CD4-positive, alpha-beta memory T cell (primary cell): ENCODE measurements at regions not wholly inside any gene's neighbourhood (a gene's known extent, or its start where the extent isn't known, plus 50 kb on each side); places are given as distances from the start of the nearest gene placed in this dataset.

ENCODE experiments used
- CTCF ChIA-PET: fragments of 350-600 bp; sonication (Branson Sonifier 250); formaldehyde crosslinking; loops from one replicate; lab custom pipeline; 2021; ENCODE audit warnings: inconsistent platforms; ENCODE audit not compliant: partially characterized antibody; lab: Charles Lee
- POLR2A ChIA-PET: fragments of 350-600 bp; sonication (Branson Sonifier 250); formaldehyde crosslinking; loops from one replicate; lab custom pipeline; 2021; ENCODE audit not compliant: partially characterized antibody; lab: Charles Lee
- DNase-seq, 5 donors: peaks; one replicate each; pipeline versions ENCODE4 v3.0.0 to v3.0.0-alpha.2; 2020 to 2022; ENCODE audit warnings: mixed read lengths in 1 of 5
- H3K27ac ChIP-seq: one replicate; pipeline ENCODE4 v1.7.0; 2013; ENCODE audit warnings: low read depth, low read length
- H3K27me3 ChIP-seq: 2 replicates; pipeline ENCODE4 v1.7.0; 2013; ENCODE audit warnings: mild to moderate bottlenecking, low read length, moderate library complexity; ENCODE audit not compliant: insufficient read depth
- H3K36me3 ChIP-seq: 2 replicates; pipeline ENCODE4 v1.7.0; 2013; ENCODE audit warnings: mild to moderate bottlenecking, low read length, moderate library complexity; ENCODE audit not compliant: insufficient read depth
- H3K4me1 ChIP-seq: 2 replicates; pipeline ENCODE4 v1.7.0; 2013; ENCODE audit warnings: mild to moderate bottlenecking, low read length, moderate library complexity; ENCODE audit not compliant: insufficient read depth
- H3K4me3 ChIP-seq, 2 donors: one replicate each; pipeline ENCODE4 v1.7.0; 2013; ENCODE audit warnings: low read length in 2 of 2, mild to moderate bottlenecking in 1 of 2
- H3K9me3 ChIP-seq, 2 donors: one replicate each; pipeline ENCODE4 v1.7.0; 2013; ENCODE audit warnings: low read length in 2 of 2, control low read depth in 1 of 2; ENCODE audit not compliant: control insufficient read depth in 1 of 2
- H3K27ac Mint-ChIP-seq, 7 donors: one replicate each; pipeline ENCODE4 v1.8.0; 2020 to 2021; ENCODE audit warnings: mixed read lengths in 7 of 7, mild to moderate bottlenecking in 6 of 7, inconsistent platforms in 3 of 7, moderate library complexity in 3 of 7
- H3K27me3 Mint-ChIP-seq, 2 donors: one replicate each; pipeline ENCODE4 v1.8.0; 2020 to 2021; ENCODE audit warnings: mixed read lengths in 2 of 2
- H3K36me3 Mint-ChIP-seq, 2 donors: one replicate each; pipeline ENCODE4 v1.8.0; 2020 to 2021; ENCODE audit warnings: mixed read lengths in 2 of 2, inconsistent platforms in 1 of 2, mild to moderate bottlenecking in 1 of 2
- H3K4me1 Mint-ChIP-seq, 4 donors: one replicate each; pipeline ENCODE4 v1.8.0; 2020 to 2021; ENCODE audit warnings: mixed read lengths in 4 of 4, mild to moderate bottlenecking in 1 of 4
- H3K4me3 Mint-ChIP-seq, 8 donors: one replicate each; pipeline ENCODE4 v1.8.0; 2020 to 2021; ENCODE audit warnings: mixed read lengths in 8 of 8, mild to moderate bottlenecking in 7 of 8, moderate library complexity in 6 of 8, inconsistent platforms in 3 of 8
- H3K9me3 Mint-ChIP-seq, 8 donors: one replicate each; pipeline ENCODE4 v1.8.0; 2020 to 2021; ENCODE audit warnings: mixed read lengths in 8 of 8, mild to moderate bottlenecking in 5 of 8, inconsistent platforms in 3 of 8, moderate library complexity in 1 of 8
- intact Hi-C: fragments of 100-400 bp; cut with micrococcal nuclease; formaldehyde crosslinking; loops from one replicate; pipeline ENCODE4 v1.15.1; 2023

DNA sequence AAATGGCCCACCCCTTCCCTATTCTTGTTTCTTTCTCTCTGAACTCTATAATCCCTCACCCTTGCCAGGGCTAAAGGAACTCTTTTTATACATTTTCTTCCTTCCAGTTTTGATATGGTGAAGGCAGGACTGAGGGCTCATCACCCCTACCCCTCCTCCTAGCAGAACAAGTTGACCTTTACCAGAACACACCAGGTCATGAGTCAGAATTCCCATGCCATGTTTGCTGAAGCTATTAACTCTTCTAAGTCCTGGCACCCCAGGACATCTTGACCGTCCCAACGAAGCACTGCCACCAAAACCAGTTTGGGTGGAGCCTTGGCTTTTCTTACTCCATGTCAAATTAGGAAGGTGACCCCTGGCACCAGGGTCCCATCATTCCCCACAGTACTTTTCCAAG, 57.5 kb upstream of the DYNLT3 start:
- Histone ChIP-seq H3K27me3 (no peaks in the 10 kb centered on the region), H3K4me3 (no peak overlapping the region), H3K4me1 (no peaks in the 10 kb centered on the region), H3K27ac (no peak overlapping the region), H3K36me3 (no peaks in the 10 kb centered on the region), H3K9me3 (no peaks in the 10 kb centered on the region)
- Mint-ChIP-seq H3K4me3 (no peak overlapping the region), H3K4me1 (no peaks in the 10 kb centered on the region), H3K27ac (no peak overlapping the region), H3K27me3 (peaks cover 9 to 18% of the 10 kb centered on the region in 2 donors), H3K9me3 (peaks cover 0 to 4% (median 0%) of the 10 kb centered on the region in 8 donors), H3K36me3 (no peaks in the 10 kb centered on the region)
- DNase-seq, result no peak
- POLR2A ChIA-PET, result no interaction called here
- intact Hi-C loops, result no loop called here
- CTCF ChIA-PET, result no interaction called here

DNA sequence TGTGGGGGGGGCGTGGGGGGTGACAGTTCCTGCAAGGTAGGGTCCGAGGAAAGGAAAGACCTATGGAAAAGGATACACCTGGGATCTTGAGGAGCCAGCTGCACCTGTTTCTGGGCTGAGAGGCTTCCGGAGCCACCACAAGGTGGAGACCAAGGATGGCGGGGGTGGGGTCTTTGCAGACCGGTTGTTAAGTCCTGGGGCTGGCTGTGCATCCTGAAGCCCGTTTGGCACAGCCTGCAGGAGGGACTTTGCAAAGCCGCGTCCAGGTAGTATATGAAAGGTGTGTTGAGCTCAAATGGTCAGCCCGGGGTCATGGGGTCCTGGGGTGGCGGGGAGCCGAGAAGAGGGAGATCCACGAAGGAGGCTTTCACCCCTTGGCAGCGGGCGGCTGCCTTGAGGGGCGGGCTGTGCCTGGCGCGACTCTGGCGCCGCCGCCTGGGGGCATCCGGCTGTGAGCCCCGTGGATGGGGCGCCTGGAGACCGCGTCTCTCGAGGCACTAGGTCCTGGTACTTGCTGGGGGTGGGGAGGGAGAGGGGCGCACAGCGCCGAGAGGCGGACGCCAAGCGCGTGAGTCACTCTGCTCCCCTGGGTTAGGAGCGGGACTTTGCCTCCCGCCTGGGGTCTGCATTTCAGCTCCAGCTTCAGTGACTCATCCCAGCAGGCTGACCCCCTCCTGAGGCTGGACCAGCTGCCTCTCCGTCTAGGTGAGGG, 58.2 kb upstream of the DYNLT3 start:
- POLR2A ChIA-PET, result no interaction called here
- H3K4me3 ChIP-seq, result no peak overlapping the region
- no peaks in the 10 kb centered on the region for H3K4me1 ChIP-seq
- peak overlapping the region in 2 of 8 donors; percentile 9 to 58 for H3K4me3 Mint-ChIP-seq
- intact Hi-C loops, result no loop called here
- H3K4me1 Mint-ChIP-seq, result no peaks in the 10 kb centered on the region
- peak in 2 of 5 donors; percentile 2 to 5 for DNase-seq
- no peaks in the 10 kb centered on the region for H3K36me3 Mint-ChIP-seq
- H3K27me3 ChIP-seq, result no peaks in the 10 kb centered on the region
- H3K36me3 ChIP-seq, result no peaks in the 10 kb centered on the region
- H3K9me3 ChIP-seq, result no peaks in the 10 kb centered on the region
- H3K27ac Mint-ChIP-seq, result no peak overlapping the region
- H3K27me3 Mint-ChIP-seq, result peaks cover 9 to 18% of the 10 kb centered on the region in 2 donors
- CTCF ChIA-PET, result no interaction called here
- H3K9me3 Mint-ChIP-seq, result peaks cover 0 to 4% (median 0%) of the 10 kb centered on the region in 8 donors
- no peak overlapping the region for H3K27ac ChIP-seq

DNA sequence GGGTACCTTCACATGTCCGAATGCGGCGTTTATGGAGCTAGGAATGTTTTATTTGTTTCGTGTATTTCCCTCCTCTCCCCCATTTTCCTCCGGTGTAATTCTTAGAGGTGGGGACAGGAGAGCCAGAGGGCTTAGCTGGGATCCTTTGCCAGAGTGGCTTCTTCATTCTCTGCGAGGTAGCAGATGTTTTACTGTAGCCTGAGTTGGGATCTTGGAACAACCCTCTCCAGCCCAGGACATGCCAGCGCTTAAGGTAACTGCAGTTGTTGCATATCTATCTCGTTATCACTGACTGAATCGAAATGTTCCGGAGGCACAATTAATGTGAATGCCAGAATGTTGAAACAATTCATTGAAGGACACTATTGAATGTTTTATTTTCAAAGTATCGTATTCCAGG, 59.0 kb upstream of the DYNLT3 start:
- Mint-ChIP-seq H3K27ac (no peak overlapping the region), H3K36me3 (no peaks in the 10 kb centered on the region), H3K4me3 (peak overlapping the region in 1 of 8 donors; percentile 27), H3K9me3 (peaks cover 0 to 4% (median 0%) of the 10 kb centered on the region in 8 donors), H3K27me3 (peaks cover 9 to 18% of the 10 kb centered on the region in 2 donors), H3K4me1 (no peaks in the 10 kb centered on the region)
- Histone ChIP-seq H3K36me3 (no peaks in the 10 kb centered on the region), H3K9me3 (no peaks in the 10 kb centered on the region), H3K4me1 (no peaks in the 10 kb centered on the region), H3K27me3 (no peaks in the 10 kb centered on the region), H3K27ac (no peak overlapping the region), H3K4me3 (no peak overlapping the region)
- POLR2A ChIA-PET, result no interaction called here
- CTCF ChIA-PET, result no interaction called here
- intact Hi-C loops, result no loop called here
- DNase-seq, result no peak

DNA sequence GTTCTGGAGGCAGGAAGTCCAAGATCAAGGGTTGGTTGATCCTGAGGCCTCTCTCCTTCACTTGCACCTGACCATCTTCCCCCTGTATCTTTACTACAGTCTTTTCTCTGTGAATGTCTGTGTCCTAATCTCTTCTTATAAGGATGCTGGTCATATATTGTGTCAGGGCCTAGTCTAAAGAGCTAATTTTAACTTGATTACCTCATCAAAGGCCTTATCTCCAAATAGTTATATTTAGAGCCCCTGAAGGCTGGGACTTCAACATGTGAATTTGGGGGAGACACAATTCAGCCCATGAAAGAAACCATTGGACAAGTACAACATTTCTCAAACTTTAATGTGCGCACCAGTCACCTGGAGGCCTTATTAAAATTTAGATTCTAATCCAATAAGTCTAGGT, 62.8 kb upstream of the DYNLT3 start:
- peaks cover 2 to 10% of the 10 kb centered on the region in 2 donors for H3K27me3 Mint-ChIP-seq
- no peak for DNase-seq
- intact Hi-C loops, result no loop called here
- Histone ChIP-seq H3K9me3 (no peaks in the 10 kb centered on the region), H3K36me3 (no peaks in the 10 kb centered on the region), H3K27me3 (no peaks in the 10 kb centered on the region), H3K4me1 (no peaks in the 10 kb centered on the region), H3K27ac (no peak overlapping the region), H3K4me3 (no peak overlapping the region)
- H3K36me3 Mint-ChIP-seq, result no peaks in the 10 kb centered on the region
- CTCF ChIA-PET, result no interaction called here
- POLR2A ChIA-PET, result no interaction called here
- no peaks in the 10 kb centered on the region for H3K9me3 Mint-ChIP-seq
- peaks cover 0 to 4% (median 0%) of the 10 kb centered on the region in 4 donors for H3K4me1 Mint-ChIP-seq
- H3K27ac Mint-ChIP-seq, result no peak overlapping the region
- H3K4me3 Mint-ChIP-seq, result no peak overlapping the region

DNA sequence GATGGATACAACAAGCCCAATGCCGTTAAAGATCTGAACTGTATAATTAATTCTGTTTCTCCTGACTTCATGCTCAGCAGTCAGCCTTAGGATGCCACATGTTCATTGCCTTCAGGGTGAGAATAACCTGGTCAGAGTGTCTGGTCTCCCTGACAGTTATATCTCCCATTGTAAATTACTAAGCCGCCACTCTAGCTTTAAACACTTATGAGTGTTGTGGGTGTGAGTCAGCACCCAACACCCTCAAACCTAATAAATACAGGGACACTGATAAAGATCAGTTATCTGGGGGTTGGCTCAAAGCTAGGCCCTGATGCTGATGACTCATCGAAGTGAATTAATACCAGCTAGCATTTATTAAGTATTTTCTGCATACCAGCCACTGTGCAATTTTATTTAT, 64.9 kb upstream of the DYNLT3 start:
- H3K9me3 ChIP-seq, result no peaks in the 10 kb centered on the region
- H3K4me1 ChIP-seq, result no peaks in the 10 kb centered on the region
- POLR2A ChIA-PET, result no interaction called here
- DNase-seq, result no peak
- H3K27ac ChIP-seq, result no peak overlapping the region
- intact Hi-C loops, result no loop called here
- Mint-ChIP-seq H3K36me3 (no peaks in the 10 kb centered on the region), H3K4me1 (peaks cover 0 to 4% (median 0%) of the 10 kb centered on the region in 4 donors), H3K27me3 (peaks cover 2 to 5% of the 10 kb centered on the region in 2 donors), H3K4me3 (no peak overlapping the region), H3K27ac (no peak overlapping the region), H3K9me3 (no peaks in the 10 kb centered on the region)
- H3K36me3 ChIP-seq, result no peaks in the 10 kb centered on the region
- CTCF ChIA-PET, result no interaction called here
- H3K4me3 ChIP-seq, result no peak overlapping the region
- no peaks in the 10 kb centered on the region for H3K27me3 ChIP-seq

DNA sequence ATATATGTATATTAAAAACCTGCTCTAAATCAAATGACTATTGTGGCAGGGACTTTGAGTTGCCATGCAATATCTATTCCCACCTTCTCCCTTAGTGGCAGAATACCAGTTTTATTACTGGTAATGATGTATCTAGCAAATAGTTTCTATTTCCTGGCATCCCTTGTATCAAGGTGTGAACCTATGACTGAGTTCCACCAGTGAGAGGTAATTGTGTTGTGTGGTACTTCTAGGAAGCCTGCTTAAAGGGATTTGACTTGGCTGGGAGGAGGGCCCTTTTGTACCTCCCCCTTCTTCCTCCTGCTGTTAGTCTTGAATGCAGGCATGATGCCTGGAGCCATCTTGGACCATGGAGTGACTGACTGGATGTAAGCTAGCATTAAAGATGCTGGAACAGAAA, 65.4 kb upstream of the DYNLT3 start:
- POLR2A ChIA-PET, result no interaction called here
- intact Hi-C loops, result no loop called here
- Mint-ChIP-seq H3K27ac (no peak overlapping the region), H3K27me3 (peaks cover 1 to 3% of the 10 kb centered on the region in 2 donors), H3K4me1 (peaks cover 0 to 4% (median 0%) of the 10 kb centered on the region in 4 donors), H3K36me3 (no peaks in the 10 kb centered on the region), H3K9me3 (no peaks in the 10 kb centered on the region), H3K4me3 (no peak overlapping the region)
- H3K9me3 ChIP-seq, result no peaks in the 10 kb centered on the region
- DNase-seq, result no peak
- no peak overlapping the region for H3K4me3 ChIP-seq
- H3K27ac ChIP-seq, result no peak overlapping the region
- no peaks in the 10 kb centered on the region for H3K36me3 ChIP-seq
- H3K27me3 ChIP-seq, result no peaks in the 10 kb centered on the region
- CTCF ChIA-PET, result no interaction called here
- H3K4me1 ChIP-seq, result no peaks in the 10 kb centered on the region

DNA sequence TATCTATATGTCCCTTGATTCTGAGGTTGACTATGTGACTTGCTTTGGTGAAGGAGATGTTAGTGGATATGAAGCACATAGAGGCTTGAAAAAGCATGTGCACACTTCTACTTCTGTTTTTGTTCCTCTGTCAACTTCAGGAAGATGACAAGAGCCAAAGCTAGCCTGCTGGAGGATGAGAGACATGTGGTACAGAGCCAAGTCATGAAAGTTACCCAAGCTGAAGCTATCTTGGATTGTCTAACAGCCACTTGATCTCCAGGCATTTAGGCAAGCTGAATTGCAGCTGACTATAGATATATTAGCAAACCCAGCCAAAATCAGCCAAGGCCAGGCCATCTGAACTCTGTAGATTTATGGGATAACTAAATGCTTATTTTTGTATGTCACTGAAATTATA, 70.8 kb upstream of the DYNLT3 start:
- Histone ChIP-seq H3K27me3 (no peaks in the 10 kb centered on the region), H3K27ac (no peak overlapping the region), H3K9me3 (no peaks in the 10 kb centered on the region), H3K4me1 (no peaks in the 10 kb centered on the region), H3K4me3 (no peak overlapping the region), H3K36me3 (no peaks in the 10 kb centered on the region)
- H3K27ac Mint-ChIP-seq, result no peak overlapping the region
- intact Hi-C loops, result no loop called here
- peaks cover 0 to 5% (median under 1%) of the 10 kb centered on the region in 8 donors for H3K9me3 Mint-ChIP-seq
- no peaks in the 10 kb centered on the region for H3K4me1 Mint-ChIP-seq
- POLR2A ChIA-PET, result no interaction called here
- no peak overlapping the region for H3K4me3 Mint-ChIP-seq
- DNase-seq, result no peak
- H3K36me3 Mint-ChIP-seq, result no peaks in the 10 kb centered on the region
- CTCF ChIA-PET, result no interaction called here
- H3K27me3 Mint-ChIP-seq, result peaks cover 3 to 5% of the 10 kb centered on the region in 2 donors
